Transverse colon (tissue), 4 donors: ENCODE measurements at regions not wholly inside any gene's neighbourhood (a gene's known extent, or its start where the extent isn't known, plus 50 kb on each side); places are given as distances from the start of the nearest gene placed in this dataset.

ENCODE experiments used
- DNase-seq: peaks from one replicate; pipeline ENCODE4 v3.0.0-alpha.2; 2019
- H3K27ac ChIP-seq, 4 donors: fragments of 200-600 bp; sonication (generic); 2 replicates each; pipeline ENCODE4 v1.5.1; 2016 to 2018; ENCODE audit warnings: inconsistent platforms in 4 of 4
- H3K27me3 ChIP-seq: fragments of 200-600 bp; sonication (generic); 2 replicates; pipeline ENCODE4 v1.5.1; 2017; ENCODE audit warnings: inconsistent platforms
- H3K36me3 ChIP-seq, 4 donors: fragments of 200-600 bp; sonication (generic); 2 replicates each; pipeline ENCODE4 v1.5.1; 2017 to 2019; ENCODE audit warnings: inconsistent platforms in 4 of 4
- H3K4me1 ChIP-seq, 4 donors: fragments of 200-600 bp; sonication (generic); 2 replicates each; pipeline ENCODE4 v1.5.1; 2017 to 2020; ENCODE audit warnings: inconsistent platforms in 4 of 4
- H3K4me3 ChIP-seq, 4 donors: fragments of 200-600 bp; sonication (generic); 1 replicate in 1 of 4; 2 replicates in 3 of 4; pipeline versions ENCODE4 v1.5.1 to v1.6.1; 2017 to 2019; ENCODE audit warnings: inconsistent platforms in 4 of 4
- H3K9me3 ChIP-seq, 2 donors: fragments of 200-600 bp; sonication (generic); 2 replicates each; pipeline ENCODE4 v1.5.1; 2017 to 2019; ENCODE audit warnings: inconsistent platforms in 2 of 2
- EP300 ChIP-seq: sonication (generic); formaldehyde crosslinking; IDR thresholded peaks from one replicate; pipeline ENCODE4 v1.6.1; 2017; ENCODE audit warnings: antibody characterized with exemption, low read depth
- POLR2A ChIP-seq: fragments of 450-650 bp; IDR thresholded peaks from one replicate; pipeline ENCODE4 v1.6.1; 2016; ENCODE audit warnings: antibody characterized with exemption, mild to moderate bottlenecking, moderate library complexity
- POLR2AphosphoS5 ChIP-seq, 3 donors: sonication (generic); formaldehyde crosslinking; IDR thresholded peaks; one replicate each; pipeline ENCODE4 v1.6.1; 2016; ENCODE audit warnings: antibody characterized with exemption in 3 of 3
- WGBS, 2 donors: methylation state at CpG; one replicate each; pipeline ENCODE4 v1.1.5; 2018; ENCODE audit warnings: low coverage in 1 of 2; 5-methylcytosine and 5-hydroxymethylcytosine counted together
- in situ Hi-C, 4 donors: fragments of 200-750 bp; cut with MboI; loops; one replicate each; pipeline versions ENCODE4 v1.15.0 to v1.15.1; 2017; ENCODE audit warnings: low sequenced_read_pairs in 3 of 4, low pct_ligation_motif_present in 1 of 4, low pct_unique_long_range_greater_than_20kb in 1 of 4
- intact Hi-C: fragments of 100-400 bp; cut with DNase I; formaldehyde crosslinking; loops from one replicate; pipeline ENCODE4 v1.15.1; 2023; ENCODE audit warnings: low total_unique reads
- TF ChIP-seq, protein P1 (sequence below), 5 experiments: fragments of 200-600 bp in 3 of 5; fragments of 450-650 bp in 2 of 5; sonication (generic) in 3 of 5; IDR thresholded peaks; 1 replicate in 2 of 5; 2 replicates in 3 of 5; pipeline ENCODE4 v1.5.1; 2016 to 2017; ENCODE audit warnings: antibody characterized with exemption in 5 of 5, inconsistent platforms in 3 of 5, mild to moderate bottlenecking in 2 of 5, moderate library complexity in 1 of 5

- Histone ChIP-seq H3K9me3 (no peaks in the 10 kb centered on the region), H3K4me1 (no peaks in the 10 kb centered on the region), H3K4me3 (no peak overlapping the region), H3K36me3 (no peaks in the 10 kb centered on the region), H3K27ac (no peak overlapping the region), H3K27me3 (no peaks in the 10 kb centered on the region)
- in situ Hi-C loops (no loop called here), intact Hi-C loops (no loop called here)
- DNase-seq, result no peak
- WGBS, 2 donors, result 46 to 86% methylated on average over 2 to 4 of the region's 4 CpGs
- no peak for TF ChIP-seq POLR2AphosphoS5 (IDR thresholded peaks at IDR 0.05)
- TF ChIP-seq, protein P1, sequence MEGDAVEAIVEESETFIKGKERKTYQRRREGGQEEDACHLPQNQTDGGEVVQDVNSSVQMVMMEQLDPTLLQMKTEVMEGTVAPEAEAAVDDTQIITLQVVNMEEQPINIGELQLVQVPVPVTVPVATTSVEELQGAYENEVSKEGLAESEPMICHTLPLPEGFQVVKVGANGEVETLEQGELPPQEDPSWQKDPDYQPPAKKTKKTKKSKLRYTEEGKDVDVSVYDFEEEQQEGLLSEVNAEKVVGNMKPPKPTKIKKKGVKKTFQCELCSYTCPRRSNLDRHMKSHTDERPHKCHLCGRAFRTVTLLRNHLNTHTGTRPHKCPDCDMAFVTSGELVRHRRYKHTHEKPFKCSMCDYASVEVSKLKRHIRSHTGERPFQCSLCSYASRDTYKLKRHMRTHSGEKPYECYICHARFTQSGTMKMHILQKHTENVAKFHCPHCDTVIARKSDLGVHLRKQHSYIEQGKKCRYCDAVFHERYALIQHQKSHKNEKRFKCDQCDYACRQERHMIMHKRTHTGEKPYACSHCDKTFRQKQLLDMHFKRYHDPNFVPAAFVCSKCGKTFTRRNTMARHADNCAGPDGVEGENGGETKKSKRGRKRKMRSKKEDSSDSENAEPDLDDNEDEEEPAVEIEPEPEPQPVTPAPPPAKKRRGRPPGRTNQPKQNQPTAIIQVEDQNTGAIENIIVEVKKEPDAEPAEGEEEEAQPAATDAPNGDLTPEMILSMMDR (IDR thresholded peaks at IDR 0.05), result no peak
- no peak for TF ChIP-seq POLR2A
- TF ChIP-seq EP300, result no peak
These were observed 340.2 kb downstream of the DRD1 start for GRCh38 chr5:175103746-175104145.

DNA sequence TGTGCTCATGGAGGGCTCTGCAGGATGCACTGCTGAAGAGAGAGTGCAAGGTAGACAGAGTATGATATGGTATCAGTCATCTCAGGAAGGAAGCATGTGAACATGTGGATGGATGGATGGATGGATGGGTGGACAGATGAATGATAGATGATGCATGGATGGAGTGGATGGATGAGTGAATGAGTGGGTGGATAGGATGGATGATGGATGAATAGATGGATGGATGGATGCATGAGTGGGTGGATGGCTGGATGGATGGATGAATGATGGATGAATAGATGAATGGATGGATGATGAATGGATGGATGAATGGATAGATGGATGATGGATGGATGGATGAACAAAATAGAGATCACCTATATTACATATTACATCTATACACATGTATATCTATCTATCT lies 341.3 kb downstream of the DRD1 start:
- Histone ChIP-seq H3K27ac (no peak overlapping the region), H3K36me3 (no peaks in the 10 kb centered on the region), H3K4me1 (no peaks in the 10 kb centered on the region), H3K4me3 (no peak overlapping the region), H3K27me3 (no peaks in the 10 kb centered on the region), H3K9me3 (no peaks in the 10 kb centered on the region)
- DNase-seq, result no peak
- intact Hi-C loops, result no loop called here
- in situ Hi-C loops, result no loop called here
- TF ChIP-seq POLR2AphosphoS5 (IDR thresholded peaks at IDR 0.05) (no peak), POLR2A (no peak), EP300 (no peak)
- TF ChIP-seq, protein P1 (IDR thresholded peaks at IDR 0.05), result no peak

GRCh38 chr5:175098301-175098700 lies 345.7 kb downstream of the DRD1 start:
- in situ Hi-C loops, result no loop called here
- DNase-seq, result no peak
- no peaks in the 10 kb centered on the region for H3K4me1 ChIP-seq
- H3K9me3 ChIP-seq, result no peaks in the 10 kb centered on the region
- intact Hi-C loops, result no loop called here
- H3K36me3 ChIP-seq, result no peaks in the 10 kb centered on the region
- no peak overlapping the region for H3K27ac ChIP-seq
- TF ChIP-seq POLR2AphosphoS5 (IDR thresholded peaks at IDR 0.05), result no peak
- no peak for TF ChIP-seq POLR2A
- TF ChIP-seq, protein P1 (IDR thresholded peaks at IDR 0.05), result no peak
- no peak for TF ChIP-seq EP300
- H3K27me3 ChIP-seq, result no peaks in the 10 kb centered on the region
- 80 to 86% methylated on average over 7 of the region's 7 CpGs for WGBS, 2 donors
- H3K4me3 ChIP-seq, result no peak overlapping the region

DNA sequence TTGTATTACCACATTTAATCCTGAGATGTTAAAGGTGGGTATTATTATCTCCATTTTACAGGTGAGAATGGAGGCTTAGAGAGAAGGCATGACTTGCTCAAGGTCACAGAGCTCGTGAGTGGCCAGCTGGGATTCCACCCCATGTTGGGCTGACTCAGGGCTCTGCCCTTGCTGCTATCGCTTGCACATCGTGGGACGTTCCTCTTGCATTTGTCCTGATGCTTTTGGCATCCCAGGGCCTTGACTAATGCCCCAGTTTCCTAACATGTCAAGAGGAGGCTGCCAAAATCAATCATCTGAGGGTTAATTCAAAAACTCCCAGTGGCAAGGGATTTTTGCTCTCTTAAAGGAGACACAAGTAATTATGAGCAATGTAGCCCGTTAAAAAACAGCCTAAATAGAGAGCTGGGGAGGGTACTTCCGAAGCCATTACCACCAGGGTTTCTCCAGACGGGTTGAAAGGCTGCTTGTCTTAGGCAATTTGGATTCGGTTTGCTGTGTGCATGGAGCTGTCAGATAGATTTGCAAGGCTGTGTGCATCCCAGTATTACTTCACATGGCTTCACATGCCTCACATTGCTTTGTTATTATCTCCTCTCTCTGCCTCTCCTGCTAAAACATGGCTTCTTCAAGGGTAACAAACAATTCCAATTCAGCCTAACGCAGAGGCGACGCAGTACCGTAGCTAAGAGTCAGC lies 347.4 kb downstream of the DRD1 start:
- H3K27me3 ChIP-seq, result no peaks in the 10 kb centered on the region
- intact Hi-C loops, result no loop called here
- WGBS, 2 donors, result 76 to 93% methylated on average over 4 to 12 of the region's 12 CpGs
- H3K27ac ChIP-seq, result no peak overlapping the region
- H3K9me3 ChIP-seq, result no peaks in the 10 kb centered on the region
- TF ChIP-seq, protein P1 (IDR thresholded peaks at IDR 0.05), result no peak
- no peak for TF ChIP-seq POLR2AphosphoS5 (IDR thresholded peaks at IDR 0.05)
- TF ChIP-seq POLR2A, result no peak
- TF ChIP-seq EP300, result no peak
- in situ Hi-C loops, result no loop called here
- DNase-seq, result no peak
- H3K36me3 ChIP-seq, result no peaks in the 10 kb centered on the region
- no peaks in the 10 kb centered on the region for H3K4me1 ChIP-seq
- no peak overlapping the region for H3K4me3 ChIP-seq
